Fibroblast of the aortic adventitia (primary cell): ENCODE measurements at regions not wholly inside any gene's neighbourhood (a gene's known extent, or its start where the extent isn't known, plus 50 kb on each side); places are given as distances from the start of the nearest gene placed in this dataset.

Experiments used
- DNase-seq: peaks from one replicate; pipeline ENCODE4 v3.0.0-alpha.2; 2010; ENCODE audit warnings: low read depth
- H3K4me3 ChIP-seq: 2 replicates; pipeline ENCODE4 v1.5.1; 2011; ENCODE audit warnings: low read depth, mild to moderate bottlenecking, control low read depth, low read length, moderate library complexity
- CTCF ChIP-seq: IDR thresholded peaks from 2 replicates; pipeline ENCODE4 v1.5.1; 2011; ENCODE audit warnings: mild to moderate bottlenecking, low read length, control low read depth, inconsistent platforms; ENCODE audit not compliant: insufficient read depth

GRCh38 chr7:88661921-88662320, 97.6 kb upstream of the ZNF804B start:
- no peak for DNase-seq
- H3K4me3 ChIP-seq: no peak overlapping the region
- TF ChIP-seq CTCF: no peak

GRCh38 chr7:88647825-88648224, 111.7 kb upstream of the ZNF804B start:
- DNase-seq: no peak
- no peak for TF ChIP-seq CTCF
- no peak overlapping the region for H3K4me3 ChIP-seq

GRCh38 chr7:88638583-88638982, 120.9 kb upstream of the ZNF804B start:
- DNase-seq: no peak
- H3K4me3 ChIP-seq: no peak overlapping the region
- no peak for TF ChIP-seq CTCF

- no peak overlapping the region for H3K4me3 ChIP-seq
- DNase-seq: no peak
- TF ChIP-seq CTCF: no peak
Measured at GRCh38 chr7:88637795-88638194, 121.7 kb upstream of the ZNF804B start.

GRCh38 chr7:88635149-88635548, 124.4 kb upstream of the ZNF804B start:
- no peak for DNase-seq
- H3K4me3 ChIP-seq: no peak overlapping the region
- no peak for TF ChIP-seq CTCF

GRCh38 chr7:88629559-88629958, 129.9 kb upstream of the ZNF804B start:
- no peak for TF ChIP-seq CTCF
- H3K4me3 ChIP-seq: no peak overlapping the region
- no peak for DNase-seq

- TF ChIP-seq CTCF: no peak
- no peak overlapping the region for H3K4me3 ChIP-seq
- DNase-seq: no peak
Measured at GRCh38 chr7:88628363-88629085, 131.0 kb upstream of the ZNF804B start.
